HEK293T (cell line): ENCODE measurements at regions not wholly inside any gene's neighbourhood (a gene's known extent, or its start where the extent isn't known, plus 50 kb on each side); places are given as distances from the start of the nearest gene placed in this dataset.
"Not testable (repeated sequence)": the region's sequence is repeated elsewhere in the genome, so short reads cannot be mapped to it uniquely, and the experiment has no call there.

Experiments
- CTCF ChIA-PET: fragments of 350-600 bp; formaldehyde crosslinking; extraction: SDS; loops from one replicate; lab custom pipeline; 2021; ENCODE audit warnings: antibody characterized with exemption, inconsistent platforms; lab: Yijun Ruan, JAX
- POLR2A ChIA-PET: fragments of 350-600 bp; formaldehyde crosslinking; extraction: SDS; loops from one replicate; lab custom pipeline; 2020; ENCODE audit warnings: antibody characterized with exemption, inconsistent platforms; lab: Yijun Ruan, JAX
- DNase-seq: peaks from one replicate; pipeline ENCODE4 v3.0.0; 2012; ENCODE audit warnings: mixed read lengths; ENCODE audit errors: extremely low spot score
- ARNT ChIP-seq: fragments of 450-650 bp; IDR thresholded peaks from 2 replicates; pipeline ENCODE4 v1.6.1; 2017; ENCODE audit warnings: mild to moderate bottlenecking
- BHLHE40 ChIP-seq: fragments of 450-650 bp; IDR thresholded peaks from 2 replicates; pipeline ENCODE4 v1.6.1; 2016; ENCODE audit warnings: mild to moderate bottlenecking, moderate library complexity, borderline replicate concordance
- CTBP1 ChIP-seq: fragments of 450-650 bp; IDR thresholded peaks from 2 replicates; pipeline ENCODE4 v1.6.1; 2016; ENCODE audit warnings: borderline replicate concordance
- ELF4 ChIP-seq: fragments of 450-650 bp; IDR thresholded peaks from 2 replicates; pipeline ENCODE4 v1.6.1; 2017; ENCODE audit warnings: antibody characterized with exemption
- FOXA1 ChIP-seq: fragments of 450-650 bp; IDR thresholded peaks from 2 replicates; pipeline ENCODE4 v1.6.1; 2016; ENCODE audit warnings: mild to moderate bottlenecking
- FOXK2 ChIP-seq: fragments of 450-650 bp; IDR thresholded peaks from 2 replicates; pipeline ENCODE4 v1.6.1; 2016; ENCODE audit warnings: mild to moderate bottlenecking
- FOXM1 ChIP-seq: fragments of 450-650 bp; IDR thresholded peaks from 2 replicates; pipeline ENCODE4 v1.6.1; 2017; ENCODE audit warnings: mild to moderate bottlenecking, borderline replicate concordance
- HDGF ChIP-seq: fragments of 450-650 bp; IDR thresholded peaks from 2 replicates; pipeline ENCODE4 v1.6.1; 2017; ENCODE audit warnings: antibody characterized with exemption, borderline replicate concordance
- L3MBTL2 ChIP-seq: fragments of 450-650 bp; conservative IDR thresholded peaks from 2 replicates; pipeline ENCODE4 v1.6.1; 2016; ENCODE audit warnings: mild to moderate bottlenecking
- LEF1 ChIP-seq: fragments of 450-650 bp; IDR thresholded peaks from 2 replicates; pipeline ENCODE4 v1.6.1; 2017; ENCODE audit warnings: mild to moderate bottlenecking, borderline replicate concordance
- NFRKB ChIP-seq: fragments of 450-650 bp; IDR thresholded peaks from 2 replicates; pipeline ENCODE4 v1.6.1; 2016; ENCODE audit warnings: mild to moderate bottlenecking, moderate library complexity
- PKNOX1 ChIP-seq: fragments of 450-650 bp; IDR thresholded peaks from 2 replicates; pipeline ENCODE4 v1.6.1; 2016
- SP1 ChIP-seq: fragments of 450-650 bp; IDR thresholded peaks from 2 replicates; pipeline ENCODE4 v1.6.1; 2017
- SUZ12 ChIP-seq: fragments of 450-650 bp; IDR thresholded peaks from 2 replicates; pipeline ENCODE4 v1.6.1; 2016; ENCODE audit warnings: mild to moderate bottlenecking
- TARDBP ChIP-seq: fragments of 450-650 bp; IDR thresholded peaks from 2 replicates; pipeline ENCODE4 v1.6.1; 2016
- ZNF384 ChIP-seq: fragments of 450-650 bp; IDR thresholded peaks from 2 replicates; pipeline ENCODE4 v1.6.1; 2016

- TF ChIP-seq FOXK2 (no peak), TARDBP (no peak), SP1 (no peak), FOXA1 (no peak), ELF4 (no peak), SUZ12 (no peak), BHLHE40 (no peak), FOXM1 (no peak), NFRKB (no peak), CTBP1 (no peak), ARNT (no peak), ZNF384 (no peak), HDGF (no peak), LEF1 (no peak), L3MBTL2 (no peak), PKNOX1 (no peak)
- ChIA-PET POLR2A (interaction anchor here (0.6 kb wide), 1 partner anchor 93 kb away, joined by 3 read pairs; no protein-coding TSS in a partner anchor), CTCF (no interaction called here)
- DNase-seq: no peak
Measured at GRCh38 chr3:35254917-35255316, 384.4 kb upstream of the ARPP21 start.

GRCh38 chr3:35257641-35258040 is 381.7 kb upstream of the ARPP21 start:
- CTCF ChIA-PET: no interaction called here

GRCh38 chr3:35262406-35262805 is 376.9 kb upstream of the ARPP21 start:
- no peak for TF ChIP-seq LEF1
- TF ChIP-seq L3MBTL2: no peak
- no peak for TF ChIP-seq PKNOX1
- no peak for TF ChIP-seq ZNF384
- no peak for TF ChIP-seq SP1
- TF ChIP-seq NFRKB: no peak
- no peak for TF ChIP-seq SUZ12
- TF ChIP-seq BHLHE40: no peak
- no peak for TF ChIP-seq ARNT
- TF ChIP-seq FOXK2: no peak
- TF ChIP-seq CTBP1: no peak
- no peak for TF ChIP-seq TARDBP
- no peak for TF ChIP-seq HDGF
- TF ChIP-seq FOXA1: no peak
- no peak for TF ChIP-seq ELF4
- TF ChIP-seq FOXM1: no peak
- DNase-seq: no peak
- ChIA-PET POLR2A (no interaction called here), CTCF (no interaction called here)

More at GRCh38 chr3:35257641-35258040, 381.7 kb upstream of the ARPP21 start:
- no peak for TF ChIP-seq FOXA1
- no peak for TF ChIP-seq LEF1
- no peak for TF ChIP-seq FOXM1
- no peak for TF ChIP-seq TARDBP
- no peak for TF ChIP-seq L3MBTL2
- TF ChIP-seq ZNF384: no peak
- TF ChIP-seq ARNT: no peak
- TF ChIP-seq HDGF: no peak
- no peak for TF ChIP-seq FOXK2
- TF ChIP-seq ELF4: no peak
- no peak for TF ChIP-seq PKNOX1
- no peak for TF ChIP-seq NFRKB
- TF ChIP-seq SP1: no peak
- TF ChIP-seq CTBP1: no peak
- no peak for TF ChIP-seq BHLHE40
- TF ChIP-seq SUZ12: no peak
- DNase-seq: no peak
- POLR2A ChIA-PET: no interaction called here

- TF ChIP-seq SP1: no peak
- TF ChIP-seq SUZ12: no peak
- no peak for TF ChIP-seq FOXA1
- no peak for TF ChIP-seq TARDBP
- no peak for TF ChIP-seq FOXM1
- no peak for TF ChIP-seq ZNF384
- TF ChIP-seq HDGF: no peak
- no peak for TF ChIP-seq ELF4
- TF ChIP-seq CTBP1: no peak
- no peak for TF ChIP-seq BHLHE40
- no peak for TF ChIP-seq ARNT
- TF ChIP-seq FOXK2: no peak
- TF ChIP-seq LEF1: no peak
- TF ChIP-seq PKNOX1: no peak
- no peak for TF ChIP-seq L3MBTL2
- no peak for TF ChIP-seq NFRKB
- ChIA-PET POLR2A (no interaction called here), CTCF (no interaction called here)
- no peak for DNase-seq
Measured at GRCh38 chr3:35263477-35263876, 375.8 kb upstream of the ARPP21 start.

- CTCF ChIA-PET, POLR2A ChIA-PET, DNase-seq: not testable (repeated sequence)
Measured at GRCh38 chr3:35266065-35266464, 373.3 kb upstream of the ARPP21 start.

- POLR2A ChIA-PET: no interaction called here
- CTCF ChIA-PET: no interaction called here
- no peak for DNase-seq
- TF ChIP-seq SUZ12: no peak
- no peak for TF ChIP-seq ARNT
- TF ChIP-seq CTBP1: no peak
- no peak for TF ChIP-seq PKNOX1
- no peak for TF ChIP-seq L3MBTL2
- no peak for TF ChIP-seq FOXK2
- no peak for TF ChIP-seq HDGF
- no peak for TF ChIP-seq ELF4
- no peak for TF ChIP-seq NFRKB
- no peak for TF ChIP-seq FOXM1
- TF ChIP-seq TARDBP: no peak
- no peak for TF ChIP-seq LEF1
- TF ChIP-seq SP1: no peak
- no peak for TF ChIP-seq BHLHE40
- TF ChIP-seq ZNF384: no peak
- no peak for TF ChIP-seq FOXA1
Measured at GRCh38 chr3:35275768-35276167, 363.6 kb upstream of the ARPP21 start.
